H9 (cell line): ENCODE measurements at regions not wholly inside any gene's neighbourhood (a gene's known extent, or its start where the extent isn't known, plus 50 kb on each side); places are given as distances from the start of the nearest gene placed in this dataset.

Experiments
- DNase-seq: peaks from one replicate; pipeline ENCODE4 v3.0.0-alpha.2; 2017
- H2AFZ ChIP-seq: one replicate; pipeline ENCODE4 v1.6.1; 2013; ENCODE audit warnings: mild to moderate bottlenecking, low read length, control low read depth, moderate library complexity
- H2AK5ac ChIP-seq: 2 replicates; pipeline ENCODE4 v1.6.1; 2013; ENCODE audit warnings: low read length, control low read depth, mixed read lengths; ENCODE audit not compliant: insufficient read length
- H2BK120ac ChIP-seq: one replicate; pipeline ENCODE4 v1.6.1; 2013; ENCODE audit warnings: low read depth, mild to moderate bottlenecking, low read length, control low read depth, inconsistent platforms; ENCODE audit not compliant: poor library complexity, severe bottlenecking
- H2BK12ac ChIP-seq: 2 replicates; pipeline ENCODE4 v1.6.1; 2013; ENCODE audit warnings: low read length, control low read depth, mixed read lengths, low read depth; ENCODE audit not compliant: insufficient read length
- H2BK15ac ChIP-seq: 2 replicates; pipeline ENCODE4 v1.6.1; 2013; ENCODE audit warnings: low read depth, low read length, control low read depth
- H2BK20ac ChIP-seq: one replicate; pipeline ENCODE4 v1.6.1; 2013; ENCODE audit warnings: low read depth, mild to moderate bottlenecking, low read length, control low read depth, inconsistent platforms; ENCODE audit not compliant: poor library complexity, severe bottlenecking
- H2BK5ac ChIP-seq: 2 replicates; pipeline ENCODE4 v1.6.1; 2013; ENCODE audit warnings: low read length, control low read depth, mixed read lengths; ENCODE audit not compliant: insufficient read length
- H3K14ac ChIP-seq: 2 replicates; pipeline ENCODE4 v1.6.1; 2013; ENCODE audit warnings: low read length, control low read depth; ENCODE audit not compliant: insufficient read depth
- H3K18ac ChIP-seq: 2 replicates; pipeline ENCODE4 v1.6.1; 2013; ENCODE audit warnings: low read depth, mild to moderate bottlenecking, mixed read lengths, low read length, control low read depth; ENCODE audit not compliant: insufficient read length
- H3K23ac ChIP-seq: 2 replicates; pipeline ENCODE4 v1.6.1; 2013; ENCODE audit warnings: low read length, control low read depth, mixed read lengths, low read depth; ENCODE audit not compliant: insufficient read length
- H3K23me2 ChIP-seq: 2 replicates; pipeline ENCODE4 v1.6.1; 2013; ENCODE audit warnings: low read depth, mild to moderate bottlenecking, mixed read lengths, low read length, control low read depth; ENCODE audit not compliant: insufficient read length, poor library complexity, severe bottlenecking
- H3K27ac ChIP-seq: 2 replicates; pipeline ENCODE4 v1.5.1; 2013; ENCODE audit warnings: low read length, control low read depth, mixed read lengths, low read depth; ENCODE audit not compliant: insufficient read length
- H3K27me3 ChIP-seq: 2 replicates; pipeline ENCODE4 v1.6.1; 2013; ENCODE audit warnings: low read length, control low read depth, inconsistent platforms; ENCODE audit not compliant: insufficient read depth
- H3K4ac ChIP-seq: 2 replicates; pipeline ENCODE4 v1.6.1; 2013; ENCODE audit warnings: low read depth, mild to moderate bottlenecking, control low read depth, inconsistent platforms, low read length, moderate library complexity
- H3K4me1 ChIP-seq: 2 replicates; pipeline ENCODE4 v1.6.1; 2013; ENCODE audit warnings: low read length, control low read depth, inconsistent platforms; ENCODE audit not compliant: insufficient read depth
- H3K4me2 ChIP-seq: 2 replicates; pipeline ENCODE4 v1.6.1; 2013; ENCODE audit warnings: low read length, control low read depth, mixed read lengths; ENCODE audit not compliant: insufficient read length, insufficient read depth
- H3K56ac ChIP-seq: 2 replicates; pipeline ENCODE4 v1.6.1; 2013; ENCODE audit warnings: low read depth, mild to moderate bottlenecking, mixed read lengths, low read length, control low read depth; ENCODE audit not compliant: insufficient read length
- H3K79me1 ChIP-seq: 2 replicates; pipeline ENCODE4 v1.6.1; 2013; ENCODE audit warnings: low read depth, mild to moderate bottlenecking, moderate library complexity, low read length, control low read depth, inconsistent platforms; ENCODE audit not compliant: insufficient read depth, poor library complexity, severe bottlenecking
- H3K79me2 ChIP-seq: 2 replicates; pipeline ENCODE4 v1.6.1; 2013; ENCODE audit warnings: low read length, control low read depth, inconsistent platforms; ENCODE audit not compliant: insufficient read depth
- H3K9ac ChIP-seq: 2 replicates; pipeline ENCODE4 v1.6.1; 2013; ENCODE audit warnings: low read length, control low read depth, mixed read lengths; ENCODE audit not compliant: insufficient read length; ENCODE audit errors: extremely low read depth
- H3K9me3 ChIP-seq: one replicate; pipeline ENCODE4 v1.6.1; 2013; ENCODE audit warnings: low read depth, low read length, inconsistent platforms; ENCODE audit not compliant: control insufficient read depth
- H3T11ph ChIP-seq: one replicate; pipeline ENCODE4 v1.6.1; 2013; ENCODE audit warnings: mild to moderate bottlenecking, low read length, control low read depth, inconsistent platforms
- H4K20me1 ChIP-seq: one replicate; pipeline ENCODE4 v1.6.1; 2013; ENCODE audit not compliant: control insufficient read depth, insufficient read length, insufficient read depth
- H4K5ac ChIP-seq: 2 replicates; pipeline ENCODE4 v1.6.1; 2013; ENCODE audit warnings: low read depth, mild to moderate bottlenecking, mixed read lengths, low read length, control low read depth; ENCODE audit not compliant: insufficient read length
- H4K8ac ChIP-seq: replicated peaks from 2 replicates; pipeline ENCODE4 v1.6.1; 2013; ENCODE audit warnings: low read length, control low read depth, mixed read lengths, low read depth; ENCODE audit not compliant: insufficient read length
- H4K91ac ChIP-seq: 2 replicates; pipeline ENCODE4 v1.6.1; 2013; ENCODE audit warnings: low read depth, mild to moderate bottlenecking, moderate library complexity, mixed read lengths, low read length, control low read depth; ENCODE audit not compliant: insufficient read length
- H3K27ac Mint-ChIP-seq, 3 experiments: 2 replicates in 2 of 3; 3 replicates in 1 of 3; pipeline ENCODE4 v1.8.0; 2020 to 2021; ENCODE audit warnings: mixed read lengths in 3 of 3, mild to moderate bottlenecking in 1 of 3, moderate library complexity in 1 of 3
- H3K27me3 Mint-ChIP-seq: 2 replicates; pipeline ENCODE4 v1.8.0; 2021; ENCODE audit warnings: low read depth, mild to moderate bottlenecking, moderate library complexity, mixed read lengths
- H3K36me3 Mint-ChIP-seq, 3 experiments: 2 replicates in 2 of 3; 3 replicates in 1 of 3; pipeline ENCODE4 v1.8.0; 2020 to 2021; ENCODE audit warnings: low read depth in 3 of 3, mixed read lengths in 3 of 3; ENCODE audit not compliant: insufficient read depth in 1 of 3
- H3K4me1 Mint-ChIP-seq, 2 experiments: 2 replicates each; pipeline ENCODE4 v1.8.0; 2020; ENCODE audit warnings: mixed read lengths in 2 of 2
- H3K4me3 Mint-ChIP-seq, 2 experiments: 2 replicates in 1 of 2; 3 replicates in 1 of 2; pipeline ENCODE4 v1.8.0; 2020 to 2021; ENCODE audit warnings: mild to moderate bottlenecking in 2 of 2, mixed read lengths in 2 of 2, moderate library complexity in 1 of 2
- H3K9me3 Mint-ChIP-seq, 2 experiments: 2 replicates in 1 of 2; 3 replicates in 1 of 2; pipeline ENCODE4 v1.8.0; 2020; ENCODE audit warnings: mild to moderate bottlenecking in 2 of 2, mixed read lengths in 2 of 2, moderate library complexity in 1 of 2
- CTCF ChIP-seq: fragments of 200-600 bp; sonication (generic); conservative IDR thresholded peaks from 3 replicates; pipeline ENCODE4 v1.8.0; 2021; ENCODE audit warnings: antibody characterized with exemption, mild to moderate bottlenecking
- WGBS: extraction: QIAGEN DNeasy Blood & Tissue Kit; methylation state at CpG from one replicate; pipeline ENCODE4 v1.1.7; 2013; ENCODE audit warnings: missing lambda C conversion rate, low lambda C conversion rate, mixed read lengths; ENCODE audit not compliant: insufficient read length; ENCODE audit errors: extremely low coverage; 5-methylcytosine and 5-hydroxymethylcytosine counted together

- no peak overlapping the region for H2AFZ ChIP-seq
- H3K23ac ChIP-seq, result no peak overlapping the region
- no peak overlapping the region for H4K8ac ChIP-seq
- H4K91ac ChIP-seq, result no peak overlapping the region
- no peak overlapping the region for H3K27ac ChIP-seq
- no peak overlapping the region for H2BK20ac ChIP-seq
- no peak overlapping the region for H3K14ac ChIP-seq
- WGBS, result no CpG with 5 or more reads among the region's 2 CpGs
- peaks cover 6 to 10% (median 10%) of the 10 kb centered on the region in 3 experiments; a peak in 6 of 7 replicates for H3K36me3 Mint-ChIP-seq
- no peak overlapping the region for H3K4me2 ChIP-seq
- H3K18ac ChIP-seq, result no peak overlapping the region
- no peak overlapping the region for H2BK12ac ChIP-seq
- H3K27me3 ChIP-seq, result no peaks in the 10 kb centered on the region
- no peaks in the 10 kb centered on the region for H3K23me2 ChIP-seq
- no peak overlapping the region for H2BK5ac ChIP-seq
- H3K79me1 ChIP-seq, result no peaks in the 10 kb centered on the region
- no peak overlapping the region for H3K4ac ChIP-seq
- no peak for DNase-seq
- H2BK120ac ChIP-seq, result no peak overlapping the region
- no peaks in the 10 kb centered on the region for H3K4me1 ChIP-seq
- H4K5ac ChIP-seq, result no peak overlapping the region
- no peak overlapping the region for H2BK15ac ChIP-seq
- H3K4me1 Mint-ChIP-seq, result no peaks in the 10 kb centered on the region
- TF ChIP-seq CTCF, result no peak
- no peak overlapping the region for H2AK5ac ChIP-seq
- peaks cover 25 to 29% of the 10 kb centered on the region in 2 experiments for H3K9me3 Mint-ChIP-seq
- no peak overlapping the region for H3T11ph ChIP-seq
- H3K79me2 ChIP-seq, result no peaks in the 10 kb centered on the region
- H3K56ac ChIP-seq, result no peak overlapping the region
- peaks cover 10% of the 10 kb centered on the region for H3K9me3 ChIP-seq
- H3K27ac Mint-ChIP-seq, result no peak overlapping the region
- no peak overlapping the region for H3K9ac ChIP-seq
- no peaks in the 10 kb centered on the region; the same call in 1 of the 2 replicates for H3K27me3 Mint-ChIP-seq
- H3K4me3 Mint-ChIP-seq, result no peak overlapping the region
- H4K20me1 ChIP-seq, result no peaks in the 10 kb centered on the region
Measured at GRCh38 chr3:35184775-35185174, 454.6 kb upstream of the ARPP21 start.
